GM23248 (cell line): ENCODE measurements at regions not wholly inside any gene's neighbourhood (a gene's known extent, or its start where the extent isn't known, plus 50 kb on each side); places are given as distances from the start of the nearest gene placed in this dataset.
A peak's percentile ranks its signal among the peaks of the same experiment; 100 is the strongest.

ENCODE experiments used
- DNase-seq: peaks from one replicate; pipeline ENCODE4 v3.0.0-alpha.2; 2015
- H2AFZ ChIP-seq: fragments of 200-600 bp; sonication (generic); 2 replicates; pipeline ENCODE4 v1.6.1; 2016; ENCODE audit warnings: antibody characterized with exemption
- H3F3A ChIP-seq: fragments of 200-600 bp; sonication (generic); 2 replicates; pipeline ENCODE4 v1.6.1; 2016; ENCODE audit warnings: mild to moderate bottlenecking, antibody characterized with exemption, mixed run types; ENCODE audit not compliant: insufficient read depth
- H3K27ac ChIP-seq: fragments of 200-600 bp; sonication (generic); 2 replicates; pipeline ENCODE4 v1.5.1; 2016; ENCODE audit warnings: mild to moderate bottlenecking
- H3K27me3 ChIP-seq: fragments of 200-600 bp; sonication (generic); replicated peaks from 2 replicates; pipeline ENCODE4 v1.6.1; 2016; ENCODE audit warnings: mild to moderate bottlenecking; ENCODE audit not compliant: insufficient read depth
- H3K36me3 ChIP-seq: fragments of 200-600 bp; sonication (generic); 2 replicates; pipeline ENCODE4 v1.6.1; 2016; ENCODE audit warnings: low read depth, mild to moderate bottlenecking
- H3K4me1 ChIP-seq: fragments of 200-600 bp; sonication (generic); 2 replicates; pipeline ENCODE4 v1.6.1; 2016; ENCODE audit warnings: mild to moderate bottlenecking; ENCODE audit not compliant: insufficient read depth
- H3K4me2 ChIP-seq: fragments of 200-600 bp; sonication (generic); one replicate; pipeline ENCODE4 v1.6.1; 2016; ENCODE audit warnings: mild to moderate bottlenecking; ENCODE audit not compliant: unreplicated experiment
- H3K4me3 ChIP-seq: fragments of 200-600 bp; sonication (generic); 2 replicates; pipeline ENCODE4 v1.5.1; 2016; ENCODE audit warnings: mild to moderate bottlenecking
- H3K79me2 ChIP-seq: fragments of 200-600 bp; sonication (generic); 2 replicates; pipeline ENCODE4 v1.6.1; 2016; ENCODE audit warnings: mild to moderate bottlenecking; ENCODE audit not compliant: insufficient read depth
- H3K9ac ChIP-seq: fragments of 200-600 bp; sonication (generic); 2 replicates; pipeline ENCODE4 v1.6.1; 2016; ENCODE audit warnings: mild to moderate bottlenecking
- H3K9me2 ChIP-seq: fragments of 200-600 bp; sonication (generic); 2 replicates; pipeline ENCODE4 v1.6.1; 2016; ENCODE audit warnings: mixed run types, mild to moderate bottlenecking, moderate library complexity; ENCODE audit not compliant: insufficient read depth
- H3K9me3 ChIP-seq: fragments of 200-600 bp; sonication (generic); one replicate; pipeline ENCODE4 v1.6.1; 2017; ENCODE audit warnings: low read depth
- H4K20me1 ChIP-seq: fragments of 200-600 bp; sonication (generic); 2 replicates; pipeline ENCODE4 v1.6.0; 2016; ENCODE audit not compliant: insufficient read depth
- EZH2 ChIP-seq: fragments of 200-600 bp; sonication (generic); IDR thresholded peaks from 2 replicates; pipeline ENCODE4 v1.6.1; 2018; ENCODE audit warnings: antibody characterized with exemption, mild to moderate bottlenecking; ENCODE audit not compliant: insufficient read depth, poor library complexity, severe bottlenecking
- EZH2phosphoT487 ChIP-seq: fragments of 200-600 bp; sonication (generic); IDR thresholded peaks from 2 replicates; pipeline ENCODE4 v1.6.1; 2018; ENCODE audit warnings: antibody characterized with exemption, moderate library complexity, mild to moderate bottlenecking, low read depth; ENCODE audit not compliant: insufficient read depth
- WGBS, 2 experiments: methylation state at CpG; one replicate each; pipeline ENCODE4 v1.1.6; 2015 to 2017; ENCODE audit warnings: low lambda C conversion rate in 2 of 2, low coverage in 1 of 2; ENCODE audit errors: missing lambda C conversion rate in 2 of 2; 5-methylcytosine and 5-hydroxymethylcytosine counted together
- in situ Hi-C: fragments of 300-500 bp; cut with MboI; formaldehyde crosslinking; loops from 2 replicates; pipeline ENCODE4 v1.15.0; 2020

- in situ Hi-C loops, result no loop called here
- peak overlapping the region; percentile 39 for H3K27ac ChIP-seq
- 0 out of 2 replicates have a peak, but pooled peaks cover 3% of the 10 kb centered on the region for H3K36me3 ChIP-seq
- no peaks in the 10 kb centered on the region for H3K27me3 ChIP-seq
- H3F3A ChIP-seq, result peaks cover 22% of the 10 kb centered on the region
- no peaks in the 10 kb centered on the region for H3K9me3 ChIP-seq
- no peak for DNase-seq
- 0 out of 2 replicates have a peak overlapping the region, but pooled peaks have one; percentile 5 for H3K9ac ChIP-seq
- no peak overlapping the region for H3K4me3 ChIP-seq
- 87 to 95% methylated on average over 1 of the region's 1 CpG for WGBS, 2 experiments
- no peak overlapping the region for H2AFZ ChIP-seq
- no peaks in the 10 kb centered on the region for H3K79me2 ChIP-seq
- TF ChIP-seq EZH2, result no peak
- TF ChIP-seq EZH2phosphoT487, result no peak
- H3K4me2 ChIP-seq, result no peak overlapping the region
- H3K9me2 ChIP-seq, result no peaks in the 10 kb centered on the region
- no peaks in the 10 kb centered on the region; the same call in 1 of the 2 replicates for H4K20me1 ChIP-seq
- peaks cover 14% of the 10 kb centered on the region for H3K4me1 ChIP-seq
Observed at GRCh38 chr16:27722207-27722606, 172.3 kb downstream of the KATNIP start.

GRCh38 chr16:27722892-27723450, 173.0 kb downstream of the KATNIP start:
- H3K4me2 ChIP-seq, result no peak overlapping the region
- H3K9me2 ChIP-seq, result no peaks in the 10 kb centered on the region
- in situ Hi-C loops, result no loop called here
- no peaks in the 10 kb centered on the region for H3K9me3 ChIP-seq
- H3F3A ChIP-seq, result peaks cover 22% of the 10 kb centered on the region
- no peak overlapping the region for H3K27ac ChIP-seq
- DNase-seq, result no peak
- H3K4me1 ChIP-seq, result peaks cover 14% of the 10 kb centered on the region
- no peaks in the 10 kb centered on the region for H3K79me2 ChIP-seq
- no peak overlapping the region for H3K4me3 ChIP-seq
- no peaks in the 10 kb centered on the region for H3K27me3 ChIP-seq
- no peaks in the 10 kb centered on the region; the same call in 1 of the 2 replicates for H4K20me1 ChIP-seq
- 0 out of 2 replicates have a peak, but pooled peaks cover 3% of the 10 kb centered on the region for H3K36me3 ChIP-seq
- no peak overlapping the region for H2AFZ ChIP-seq
- TF ChIP-seq EZH2phosphoT487 (no peak), EZH2 (no peak)
- WGBS, 2 experiments, result 97 to 99% methylated on average over 6 to 7 of the region's 7 CpGs
- H3K9ac ChIP-seq, result no peak overlapping the region

GRCh38 chr16:27723711-27724481, 174.0 kb downstream of the KATNIP start:
- no peak overlapping the region for H2AFZ ChIP-seq
- H3K4me2 ChIP-seq, result no peak overlapping the region
- no peak overlapping the region for H3K4me3 ChIP-seq
- in situ Hi-C loops, result no loop called here
- no peaks in the 10 kb centered on the region for H3K9me3 ChIP-seq
- TF ChIP-seq EZH2, result no peak
- TF ChIP-seq EZH2phosphoT487, result no peak
- no peaks in the 10 kb centered on the region for H3K9me2 ChIP-seq
- H3F3A ChIP-seq, result peaks cover 22% of the 10 kb centered on the region
- H3K9ac ChIP-seq, result no peak overlapping the region
- no peaks in the 10 kb centered on the region; the same call in 1 of the 2 replicates for H4K20me1 ChIP-seq
- no peak overlapping the region for H3K27ac ChIP-seq
- H3K4me1 ChIP-seq, result peaks cover 14% of the 10 kb centered on the region
- DNase-seq, result no peak
- 0 out of 2 replicates have a peak, but pooled peaks cover 3% of the 10 kb centered on the region for H3K36me3 ChIP-seq
- H3K27me3 ChIP-seq, result no peaks in the 10 kb centered on the region
- WGBS, 2 experiments, result 71 to 72% methylated on average over 14 to 15 of the region's 15 CpGs
- H3K79me2 ChIP-seq, result no peaks in the 10 kb centered on the region

GRCh38 chr16:27724482-27725235, 174.7 kb downstream of the KATNIP start:
- H3K4me3 ChIP-seq, result no peak overlapping the region
- no peak for DNase-seq
- peaks cover 14% of the 10 kb centered on the region for H3K4me1 ChIP-seq
- H4K20me1 ChIP-seq, result no peaks in the 10 kb centered on the region; the same call in 1 of the 2 replicates
- no peaks in the 10 kb centered on the region for H3K9me3 ChIP-seq
- no peak overlapping the region for H3K4me2 ChIP-seq
- TF ChIP-seq EZH2 (no peak), EZH2phosphoT487 (no peak)
- H2AFZ ChIP-seq, result no peak overlapping the region
- no peaks in the 10 kb centered on the region for H3K79me2 ChIP-seq
- H3K9me2 ChIP-seq, result no peaks in the 10 kb centered on the region
- H3K9ac ChIP-seq, result no peak overlapping the region
- WGBS, 2 experiments, result 61% methylated on average over 8 of the region's 8 CpGs
- no peak overlapping the region for H3K27ac ChIP-seq
- H3F3A ChIP-seq, result peaks cover 22% of the 10 kb centered on the region
- in situ Hi-C loops, result no loop called here
- H3K27me3 ChIP-seq, result no peaks in the 10 kb centered on the region
- 0 out of 2 replicates have a peak, but pooled peaks cover 3% of the 10 kb centered on the region for H3K36me3 ChIP-seq
